G401 (cell line): ENCODE measurements at regions not wholly inside any gene's neighbourhood (a gene's known extent, or its start where the extent isn't known, plus 50 kb on each side); places are given as distances from the start of the nearest gene placed in this dataset.
"Not testable (repeated sequence)": the region's sequence is repeated elsewhere in the genome, so short reads cannot be mapped to it uniquely, and the experiment has no call there.

Experiments
- DNase-seq: peaks from one replicate; pipeline ENCODE4 v3.0.0-alpha.2; 2015; ENCODE audit warnings: low spot score
- in situ Hi-C: cut with HindIII; loops from 2 replicates; pipeline ENCODE4 v1.10.0; 2016; ENCODE audit warnings: low sequenced_read_pairs, mixed read lengths

- DNase-seq = no peak
- in situ Hi-C loops = no loop called here
These were observed 102.1 kb upstream of the GPR6 start for GRCh38 chr6:109875973-109876372.

- in situ Hi-C loops = no loop called here
- DNase-seq = no peak
These were observed 100.8 kb upstream of the GPR6 start for GRCh38 chr6:109877028-109878004.

DNA sequence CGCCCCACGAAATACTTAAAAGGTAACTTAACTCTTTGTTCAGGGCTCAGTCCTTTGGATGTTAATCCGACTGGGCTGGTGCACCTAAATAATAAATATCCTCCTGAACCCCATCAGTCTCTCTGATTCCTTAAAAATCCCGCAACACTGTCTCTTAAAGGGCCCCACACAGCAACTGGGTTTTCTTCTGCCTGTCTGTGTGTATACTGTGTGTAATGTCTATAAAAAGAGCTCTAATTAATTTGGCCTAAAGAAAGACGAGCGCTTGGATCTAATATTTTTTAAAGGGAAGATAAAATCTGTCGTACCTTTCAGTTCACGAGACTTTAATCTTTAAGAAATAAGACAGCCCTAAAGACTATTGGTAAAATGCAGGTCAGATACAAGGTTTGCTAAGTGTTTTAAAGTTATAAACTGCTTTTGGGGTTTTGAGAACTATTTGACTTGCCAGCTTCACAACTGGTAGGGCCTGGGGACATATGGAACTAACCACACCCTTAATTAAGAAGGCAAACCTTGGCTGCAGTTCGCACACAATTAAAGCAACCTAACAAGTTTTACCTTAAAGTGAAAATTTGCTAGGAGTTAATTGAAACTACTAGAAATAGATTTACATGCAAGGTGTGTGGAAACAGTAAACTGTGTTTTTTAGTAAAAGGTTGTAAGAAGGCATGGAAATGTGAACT, 100.0 kb upstream of the GPR6 start:
- in situ Hi-C loops, DNase-seq: not testable (repeated sequence)

DNA sequence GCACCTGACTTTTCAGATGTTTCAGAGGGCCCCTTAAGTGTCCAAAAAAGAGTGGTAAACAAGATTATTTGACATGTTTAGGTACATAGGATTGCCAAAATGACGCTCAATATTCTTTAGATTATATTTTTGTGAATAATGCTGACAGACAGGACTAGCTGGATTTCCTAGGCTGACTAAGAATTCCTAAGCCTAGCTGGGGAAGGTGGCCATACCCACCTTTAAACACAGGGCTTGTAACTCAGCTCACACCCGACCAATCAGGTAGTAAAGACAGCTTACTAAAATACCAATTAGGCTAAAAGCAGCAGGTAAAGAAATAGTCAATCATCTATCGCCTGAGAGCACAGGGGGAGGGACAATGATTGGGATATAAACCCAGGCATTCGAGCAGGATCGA, 99.0 kb upstream of the GPR6 start:
- DNase-seq, in situ Hi-C loops: not testable (repeated sequence)

- in situ Hi-C loops = no loop called here
- DNase-seq = no peak
These were observed 98.6 kb upstream of the GPR6 start for GRCh38 chr6:109879521-109879920.

DNA sequence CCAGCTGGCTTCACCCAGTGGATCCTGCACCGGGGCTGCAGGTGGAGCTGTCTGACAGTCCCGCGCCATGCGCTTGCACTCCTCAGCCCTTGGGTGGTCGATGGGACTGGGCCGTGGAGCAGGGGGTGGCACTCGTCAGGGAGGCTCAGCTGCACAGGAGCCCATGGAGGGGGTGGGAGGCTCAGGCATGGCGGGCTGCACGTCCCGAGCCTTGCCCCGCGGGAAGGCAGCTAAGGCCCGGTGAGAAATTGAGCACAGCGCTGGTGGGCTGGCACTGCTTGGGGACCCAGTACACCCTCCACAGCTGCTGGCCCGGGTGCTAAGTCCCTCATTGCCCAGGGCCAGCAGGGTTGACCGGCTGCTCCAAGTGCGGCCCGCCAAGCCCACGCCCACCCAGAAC, 97.0 kb upstream of the GPR6 start:
- DNase-seq, in situ Hi-C loops: not testable (repeated sequence)

DNA sequence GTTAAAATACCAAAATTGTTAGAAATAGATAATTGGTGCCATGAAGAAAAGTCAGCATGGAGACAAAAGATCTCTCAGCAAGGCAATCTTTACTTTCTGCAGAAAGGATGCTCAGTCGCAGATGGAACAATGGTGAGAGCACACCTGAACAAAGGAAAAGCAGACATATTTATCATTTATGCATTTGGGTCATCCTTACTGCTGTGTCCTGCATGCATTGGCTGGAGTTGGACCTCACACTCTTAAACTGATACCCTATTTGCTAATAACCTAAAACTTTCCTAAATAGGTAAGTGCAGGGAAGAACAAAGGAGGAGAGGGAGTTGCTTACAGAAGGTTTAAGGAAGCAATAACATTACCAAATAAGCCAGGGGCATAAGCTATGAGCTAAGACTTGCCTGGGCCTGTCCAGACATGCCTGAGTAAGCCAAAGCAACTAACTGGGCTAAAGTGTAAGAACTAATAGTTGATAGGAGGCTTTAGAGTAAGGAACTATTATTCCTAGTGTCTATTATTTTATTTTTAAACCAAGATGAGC, 96.1 kb upstream of the GPR6 start:
- DNase-seq, in situ Hi-C loops: not testable (repeated sequence)

DNA sequence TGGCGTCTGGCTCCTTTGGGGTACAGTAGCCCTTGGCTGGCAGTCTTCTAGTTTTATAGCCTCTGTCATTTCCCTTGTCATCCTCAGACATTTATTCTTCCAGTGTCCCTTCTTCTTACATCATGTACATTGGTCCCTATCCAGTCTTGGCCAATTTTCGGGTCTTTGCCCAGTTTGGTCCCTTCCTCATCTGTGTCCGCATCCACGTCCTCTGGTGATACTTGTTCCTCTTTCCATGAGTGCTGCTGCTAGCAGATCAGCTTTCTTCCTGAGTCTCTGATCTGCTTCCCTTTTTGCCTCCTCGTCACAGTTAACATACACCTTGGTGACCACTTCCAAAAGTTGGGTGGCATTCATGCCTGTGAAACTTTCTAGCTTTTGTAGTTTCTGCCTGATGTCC, 86.2 kb upstream of the GPR6 start:
- in situ Hi-C loops = no loop called here
- DNase-seq = no peak

- in situ Hi-C loops = no loop called here
- DNase-seq = peak; percentile 98
These were observed 85.4 kb upstream of the GPR6 start for GRCh38 chr6:109892451-109893435.

- peak; percentile 75 for DNase-seq
- in situ Hi-C loops = no loop called here
These were observed 84.5 kb upstream of the GPR6 start for GRCh38 chr6:109893606-109894005.

GRCh38 chr6:109894181-109894580, 83.9 kb upstream of the GPR6 start:
- in situ Hi-C loops = no loop called here
- DNase-seq = peak; percentile 6

GRCh38 chr6:109896341-109896740, 81.8 kb upstream of the GPR6 start:
- DNase-seq = no peak
- in situ Hi-C loops = no loop called here

GRCh38 chr6:109897025-109897424, 81.1 kb upstream of the GPR6 start:
- no peak for DNase-seq
- in situ Hi-C loops = no loop called here

DNA sequence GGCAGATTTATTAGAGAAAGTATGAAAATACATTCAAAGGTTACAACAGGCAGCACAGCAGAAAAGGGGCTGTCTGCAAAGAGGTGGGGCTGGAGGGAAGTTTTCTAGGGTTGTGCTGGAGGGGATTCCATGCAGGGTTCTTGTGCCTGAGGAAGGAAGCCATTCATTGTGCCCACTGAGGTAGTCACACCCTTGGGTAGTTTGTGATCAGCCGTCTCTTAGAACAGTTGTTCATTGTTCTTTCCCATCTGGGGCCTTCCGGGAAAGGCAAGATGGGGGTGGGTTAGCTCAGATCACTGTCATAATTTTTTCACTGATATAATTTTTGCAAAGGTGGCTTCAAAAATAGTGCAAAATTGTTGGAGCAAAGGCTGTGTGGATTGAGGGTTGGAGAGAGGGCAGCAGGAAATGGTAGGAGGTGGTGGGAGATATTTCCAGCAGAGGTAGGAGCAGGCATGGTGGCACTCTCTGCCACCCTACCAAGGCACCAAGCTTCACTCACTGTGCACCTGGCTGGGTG, 80.5 kb upstream of the GPR6 start:
- in situ Hi-C loops = no loop called here
- DNase-seq = no peak

DNA sequence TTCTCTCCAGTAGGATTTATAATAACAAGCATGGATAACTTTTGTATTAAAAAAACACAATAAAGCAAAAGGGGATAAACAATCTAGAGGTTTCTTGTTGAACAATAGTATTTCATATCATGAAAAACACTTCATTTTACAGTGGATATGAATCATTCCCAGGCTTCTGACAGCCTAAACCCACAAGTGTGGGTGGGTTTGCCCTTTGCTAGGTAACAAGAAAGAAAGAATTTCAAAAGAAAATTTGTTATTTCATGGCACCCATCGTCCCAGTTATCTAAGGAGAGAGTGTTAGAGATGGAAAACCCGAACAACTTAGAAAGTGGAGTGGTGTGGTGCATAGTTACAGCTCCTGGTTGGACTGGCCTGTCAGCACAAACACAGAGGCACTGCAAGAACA, 76.1 kb upstream of the GPR6 start:
- no peak for DNase-seq
- in situ Hi-C loops = no loop called here

DNA sequence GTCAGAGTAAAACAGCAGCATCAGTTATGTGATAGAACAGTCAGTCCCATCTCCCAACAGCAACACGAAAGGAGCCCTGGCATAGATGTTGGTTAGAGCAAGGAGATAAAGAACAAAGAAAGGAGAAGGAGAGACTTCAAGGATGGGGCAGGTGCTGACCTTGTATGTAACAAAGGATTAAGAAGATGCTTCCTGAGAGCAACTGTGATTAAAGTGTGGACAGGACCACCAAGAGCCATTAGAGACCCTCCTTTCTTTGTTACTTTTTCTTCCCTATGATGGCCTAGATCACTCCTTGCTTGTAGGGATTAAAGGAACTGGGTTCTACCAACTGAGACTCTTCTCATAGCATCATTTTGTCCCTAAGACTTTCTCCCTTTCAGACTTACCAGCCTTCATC, 75.2 kb upstream of the GPR6 start:
- in situ Hi-C loops = no loop called here

GRCh38 chr6:109910571-109910970, 67.5 kb upstream of the GPR6 start:
- in situ Hi-C loops = no loop called here
- no peak for DNase-seq

More for the DNA sequence above, 75.2 kb upstream of the GPR6 start:
- no peak for DNase-seq

DNA sequence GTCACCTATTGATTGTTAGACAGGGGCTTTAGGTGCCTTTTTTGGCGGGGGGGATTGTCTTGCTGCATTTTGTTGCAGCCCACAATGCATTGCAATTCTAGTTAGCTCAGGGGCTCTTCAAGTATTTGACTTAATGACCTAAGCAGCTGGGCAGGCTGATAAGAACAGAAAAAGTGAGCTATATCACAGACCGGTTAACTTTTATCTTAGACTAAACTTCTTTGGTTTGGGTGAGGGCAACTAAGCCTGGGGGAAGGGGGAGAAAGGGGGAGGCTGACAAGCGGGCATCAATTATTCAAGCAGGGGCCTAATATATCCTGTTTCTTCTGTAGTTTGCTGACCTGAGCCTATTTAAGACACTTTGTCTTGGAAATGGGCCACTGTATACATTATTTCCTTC, 66.0 kb upstream of the GPR6 start:
- in situ Hi-C loops = no loop called here
- no peak for DNase-seq

GRCh38 chr6:109912952-109913351, 65.2 kb upstream of the GPR6 start:
- in situ Hi-C loops = no loop called here

More at GRCh38 chr6:109912952-109913351, 65.2 kb upstream of the GPR6 start:
- no peak for DNase-seq
